Astrocyte of the spinal cord (primary cell): ENCODE measurements at regions not wholly inside any gene's neighbourhood (a gene's known extent, or its start where the extent isn't known, plus 50 kb on each side); places are given as distances from the start of the nearest gene placed in this dataset.
A peak's percentile ranks its signal among the peaks of the same experiment; 100 is the strongest.

Source experiments
- DNase-seq: peaks from one replicate; pipeline ENCODE4 v3.0.0; 2011; ENCODE audit warnings: low read depth, low spot score
- H3K4me3 ChIP-seq: 2 replicates; pipeline ENCODE4 v1.5.1; 2011; ENCODE audit warnings: low read depth, mild to moderate bottlenecking, low read length, moderate library complexity
- in situ Hi-C: cut with HindIII; loops from 2 replicates; pipeline ENCODE4 v1.10.0; 2017; ENCODE audit warnings: low sequenced_read_pairs
- TF ChIP-seq, protein P1 (sequence below): IDR thresholded peaks from 2 replicates; pipeline ENCODE4 v1.5.1; 2012; ENCODE audit warnings: low read depth, mild to moderate bottlenecking, low read length, inconsistent platforms

DNA sequence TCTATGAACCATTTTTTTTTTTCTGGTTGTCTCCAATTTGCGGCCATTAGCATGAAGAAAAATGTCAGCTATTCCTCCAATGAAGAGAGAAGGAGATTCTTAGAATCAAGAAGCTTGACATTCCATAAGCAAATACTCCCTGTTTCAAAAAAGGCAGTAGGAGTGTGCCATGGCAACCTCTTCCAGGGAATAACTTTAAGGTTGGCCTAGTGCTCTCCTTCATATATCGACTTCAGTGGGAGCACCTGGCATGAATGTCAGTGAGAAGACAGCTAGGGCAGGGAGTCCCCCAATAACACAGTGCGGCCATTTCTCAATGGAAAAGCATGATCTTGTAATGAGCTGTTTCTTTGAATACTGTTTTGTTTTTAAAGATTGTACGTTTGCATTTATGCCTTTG, 493.0 kb upstream of the ATP11B start:
- DNase-seq: no peak
- TF ChIP-seq, protein P1, sequence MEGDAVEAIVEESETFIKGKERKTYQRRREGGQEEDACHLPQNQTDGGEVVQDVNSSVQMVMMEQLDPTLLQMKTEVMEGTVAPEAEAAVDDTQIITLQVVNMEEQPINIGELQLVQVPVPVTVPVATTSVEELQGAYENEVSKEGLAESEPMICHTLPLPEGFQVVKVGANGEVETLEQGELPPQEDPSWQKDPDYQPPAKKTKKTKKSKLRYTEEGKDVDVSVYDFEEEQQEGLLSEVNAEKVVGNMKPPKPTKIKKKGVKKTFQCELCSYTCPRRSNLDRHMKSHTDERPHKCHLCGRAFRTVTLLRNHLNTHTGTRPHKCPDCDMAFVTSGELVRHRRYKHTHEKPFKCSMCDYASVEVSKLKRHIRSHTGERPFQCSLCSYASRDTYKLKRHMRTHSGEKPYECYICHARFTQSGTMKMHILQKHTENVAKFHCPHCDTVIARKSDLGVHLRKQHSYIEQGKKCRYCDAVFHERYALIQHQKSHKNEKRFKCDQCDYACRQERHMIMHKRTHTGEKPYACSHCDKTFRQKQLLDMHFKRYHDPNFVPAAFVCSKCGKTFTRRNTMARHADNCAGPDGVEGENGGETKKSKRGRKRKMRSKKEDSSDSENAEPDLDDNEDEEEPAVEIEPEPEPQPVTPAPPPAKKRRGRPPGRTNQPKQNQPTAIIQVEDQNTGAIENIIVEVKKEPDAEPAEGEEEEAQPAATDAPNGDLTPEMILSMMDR: no peak
- in situ Hi-C loops: no loop called here
- H3K4me3 ChIP-seq: no peak overlapping the region

DNA sequence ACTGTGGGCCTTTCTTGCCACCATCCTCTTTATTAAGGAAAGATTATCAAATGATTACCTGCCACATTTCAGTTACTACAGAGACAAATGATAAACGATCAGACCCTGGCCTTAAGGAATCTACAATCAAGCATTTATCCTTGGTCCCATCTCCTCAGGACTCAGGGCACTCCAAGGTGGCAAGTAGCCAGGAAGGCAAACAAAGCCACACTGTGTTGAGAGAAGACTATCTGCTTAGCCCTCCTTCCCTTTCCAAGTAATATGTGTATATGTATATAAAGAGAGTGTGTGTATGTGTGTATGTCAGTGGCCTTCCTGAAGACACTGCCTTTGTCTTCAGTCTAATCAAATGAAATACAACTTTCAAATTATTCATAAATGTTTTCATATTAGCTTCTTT, 490.1 kb upstream of the ATP11B start:
- in situ Hi-C loops: no loop called here

DNA sequence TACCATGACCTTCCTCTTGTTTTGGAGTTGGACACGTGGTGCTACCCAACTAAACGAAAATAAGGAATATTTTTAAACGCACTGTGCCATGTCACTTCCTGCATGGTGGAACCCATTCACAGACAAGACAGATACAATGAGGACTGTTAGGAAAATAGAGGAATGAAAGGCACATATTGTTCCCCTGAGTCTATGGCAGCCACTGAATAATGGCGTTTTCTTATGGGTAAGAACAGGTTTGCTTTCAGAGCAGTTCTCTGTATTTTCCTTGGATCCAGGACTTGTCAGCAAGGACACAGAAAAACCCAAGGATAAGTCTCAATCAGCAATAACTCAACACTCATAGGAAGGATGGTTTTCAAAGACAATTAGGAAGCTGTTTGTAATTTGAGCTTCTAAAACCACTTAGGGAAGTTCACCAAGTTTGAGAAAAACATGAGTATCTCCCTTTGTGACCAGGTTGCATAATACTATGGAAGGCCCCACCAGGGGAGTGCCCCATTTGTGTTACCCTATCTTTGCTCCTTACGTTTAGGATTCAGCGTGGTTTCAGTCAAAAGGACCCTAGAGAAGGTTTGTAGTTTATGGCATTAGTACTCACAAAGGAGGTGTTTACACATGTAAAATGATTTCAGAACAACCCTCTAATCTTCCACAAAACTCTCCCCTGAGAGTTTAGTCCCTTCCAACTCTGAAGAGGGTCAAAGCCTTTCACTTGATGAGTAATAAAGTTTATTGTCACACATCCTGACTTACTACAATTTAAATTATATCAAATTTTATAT, 487.2 kb upstream of the ATP11B start:
- in situ Hi-C loops: no loop called here
- DNase-seq: no peak
- TF ChIP-seq, protein P1: no peak
- H3K4me3 ChIP-seq: no peak overlapping the region

More for the DNA sequence above, 490.1 kb upstream of the ATP11B start:
- no peak for DNase-seq
- TF ChIP-seq, protein P1: no peak
- H3K4me3 ChIP-seq: no peak overlapping the region

DNA sequence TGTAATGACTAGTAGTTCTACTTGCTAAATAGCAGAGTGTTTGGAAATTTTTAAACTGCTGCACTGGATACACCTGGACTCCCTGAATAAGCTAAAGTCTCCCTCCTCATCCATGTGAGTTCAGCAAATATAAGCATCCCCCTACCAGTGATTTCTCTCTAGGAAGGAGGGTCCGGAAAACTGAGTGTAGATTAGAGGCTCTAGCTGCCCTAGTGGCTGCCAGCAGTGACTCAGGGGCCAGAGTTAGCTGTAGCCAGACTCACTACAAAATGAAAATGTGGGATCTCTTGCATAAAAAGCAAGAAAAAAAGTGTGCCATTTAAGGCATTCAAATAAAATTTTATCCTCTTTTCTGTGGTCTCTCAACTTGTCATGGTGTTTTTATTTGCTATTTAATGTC, 485.0 kb upstream of the ATP11B start:
- in situ Hi-C loops: no loop called here
- TF ChIP-seq, protein P1: no peak
- H3K4me3 ChIP-seq: no peak overlapping the region
- peak; percentile 11 for DNase-seq

DNA sequence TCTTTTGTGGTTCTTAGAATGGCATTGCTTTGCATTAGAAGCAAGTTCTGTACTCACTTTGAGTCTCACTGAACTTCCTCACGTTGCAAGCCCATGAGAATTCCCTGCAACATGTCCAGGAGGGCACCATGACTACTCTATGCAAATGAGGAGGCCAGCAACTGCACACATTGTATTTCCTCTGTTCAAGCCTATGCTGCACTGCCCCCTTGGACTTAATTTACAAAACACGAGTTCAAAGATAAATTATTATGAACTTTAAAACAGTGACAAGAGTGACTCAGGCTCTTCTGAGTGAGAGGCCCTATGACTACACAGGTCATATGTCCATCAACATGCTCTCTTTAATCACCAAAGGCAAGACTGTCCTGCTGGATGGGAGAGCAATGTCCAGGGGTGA, 484.2 kb upstream of the ATP11B start:
- in situ Hi-C loops: no loop called here
- no peak overlapping the region for H3K4me3 ChIP-seq
- no peak for DNase-seq
- TF ChIP-seq, protein P1: no peak

DNA sequence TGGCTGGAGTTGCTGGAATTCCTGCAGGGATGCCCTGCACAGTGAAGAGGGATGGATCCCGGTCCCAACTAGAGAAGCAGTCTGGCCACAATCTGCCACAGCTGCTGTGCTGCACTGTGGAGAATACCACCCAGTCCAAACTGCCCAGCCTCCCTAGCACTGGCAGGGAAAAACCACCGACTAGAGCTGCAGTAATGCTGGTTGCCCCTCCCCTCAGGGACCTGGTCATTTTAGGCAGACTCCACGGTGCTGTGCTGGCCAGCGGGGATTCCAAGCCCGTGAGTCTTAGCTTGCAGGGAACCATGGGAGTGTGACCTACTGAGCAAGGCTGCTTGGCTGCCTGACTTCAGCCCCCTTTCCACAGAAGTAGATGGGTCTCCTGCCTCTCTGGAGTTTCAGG, 478.0 kb upstream of the ATP11B start:
- in situ Hi-C loops: no loop called here
- H3K4me3 ChIP-seq: no peak overlapping the region
- DNase-seq: no peak
- TF ChIP-seq, protein P1: no peak
